ENCODE measurements at regions not wholly inside any gene's neighbourhood (a gene's known extent, or its start where the extent isn't known, plus 50 kb on each side); places are given as distances from the start of the nearest gene placed in this dataset.

GRCh38 chr20:10747019-10747418, 73.2 kb upstream of the JAG1 start:
- Histone ChIP-seq H3K9ac (ENCODE audit: low read length) (no peak overlapping the region), H3K9me3 (ENCODE audit: low read length) (no peaks in the 10 kb centered on the region), H3K4me1 (ENCODE audit: insufficient read depth, low read length) (no peaks in the 10 kb centered on the region), H3K4me3 (ENCODE audit: low read depth in 1 of 2, low read length in 2 of 2) (no peak overlapping the region), H3K36me3 (ENCODE audit: insufficient read depth, low read length) (no peaks in the 10 kb centered on the region), H3K27me3 (ENCODE audit: control insufficient read depth in 1 of 2, insufficient read depth in 2 of 2, low read length in 2 of 2) (no peaks in the 10 kb centered on the region), H3K27ac (ENCODE audit: low read depth, low read length) (no peak overlapping the region)

DNA sequence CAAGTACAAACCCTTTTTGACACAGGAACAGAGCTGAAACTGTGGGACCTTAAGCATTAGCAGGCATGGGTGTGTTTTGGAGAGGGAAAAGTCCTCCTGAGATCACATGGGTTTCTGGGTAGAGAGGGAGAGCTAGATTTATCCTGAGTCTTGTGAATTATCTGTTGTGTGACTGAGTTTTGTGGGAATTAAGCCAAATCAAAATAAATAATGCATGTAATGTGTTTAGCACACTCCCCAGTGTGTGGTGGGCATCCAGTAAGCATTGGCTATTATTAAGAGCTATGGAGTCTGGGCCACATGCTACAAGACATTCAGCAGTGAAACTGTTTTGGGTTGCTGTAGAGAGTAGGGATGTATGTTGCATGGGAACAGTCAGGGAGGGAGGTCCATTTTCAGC, 75.3 kb upstream of the JAG1 start:
- Histone ChIP-seq H3K27me3 (ENCODE audit: control insufficient read depth in 1 of 2, insufficient read depth in 2 of 2, low read length in 2 of 2) (no peaks in the 10 kb centered on the region), H3K27ac (ENCODE audit: low read depth, low read length) (no peak overlapping the region), H3K9me3 (ENCODE audit: low read length) (no peaks in the 10 kb centered on the region), H3K9ac (ENCODE audit: low read length) (no peak overlapping the region), H3K4me3 (ENCODE audit: low read depth in 1 of 2, low read length in 2 of 2) (no peak overlapping the region), H3K36me3 (ENCODE audit: insufficient read depth, low read length) (no peaks in the 10 kb centered on the region), H3K4me1 (ENCODE audit: insufficient read depth, low read length) (no peaks in the 10 kb centered on the region)

DNA sequence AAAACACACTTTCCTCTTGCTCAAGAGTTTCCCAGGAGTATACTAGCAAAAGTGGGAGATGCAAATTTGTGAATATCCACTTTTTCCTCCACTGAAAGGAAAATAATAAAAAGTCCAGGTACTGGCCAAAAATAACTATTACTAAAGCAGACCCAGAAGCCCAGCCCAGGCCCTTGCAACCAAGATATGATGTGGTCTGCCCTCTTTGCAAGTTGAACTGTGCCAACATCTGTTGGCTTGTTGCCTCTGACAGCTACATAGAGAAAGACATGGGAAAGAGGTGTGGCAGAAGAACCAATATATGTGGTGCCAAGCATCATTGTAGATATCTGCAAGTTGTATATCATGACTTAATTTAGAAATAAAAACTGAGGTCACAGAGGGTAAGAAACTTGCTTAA, 78.4 kb upstream of the JAG1 start:
- no peaks in the 10 kb centered on the region for H3K27me3 ChIP-seq (ENCODE audit: control insufficient read depth in 1 of 2, insufficient read depth in 2 of 2, low read length in 2 of 2)
- no peaks in the 10 kb centered on the region for H3K9me3 ChIP-seq (ENCODE audit: low read length)
- no peak overlapping the region for H3K27ac ChIP-seq (ENCODE audit: low read depth, low read length)
- H3K36me3 ChIP-seq (ENCODE audit: insufficient read depth, low read length), result no peaks in the 10 kb centered on the region
- no peak overlapping the region for H3K9ac ChIP-seq (ENCODE audit: low read length)
- H3K4me1 ChIP-seq (ENCODE audit: insufficient read depth, low read length), result no peaks in the 10 kb centered on the region
- H3K4me3 ChIP-seq (ENCODE audit: low read depth in 1 of 2, low read length in 2 of 2), result no peak overlapping the region

- no peak overlapping the region for H3K9ac ChIP-seq (ENCODE audit: low read length)
- H3K4me1 ChIP-seq (ENCODE audit: insufficient read depth, low read length), result no peaks in the 10 kb centered on the region
- no peak overlapping the region for H3K4me3 ChIP-seq (ENCODE audit: low read depth in 1 of 2, low read length in 2 of 2)
- no peaks in the 10 kb centered on the region for H3K27me3 ChIP-seq (ENCODE audit: control insufficient read depth in 1 of 2, insufficient read depth in 2 of 2, low read length in 2 of 2)
- no peaks in the 10 kb centered on the region for H3K36me3 ChIP-seq (ENCODE audit: insufficient read depth, low read length)
- no peaks in the 10 kb centered on the region for H3K9me3 ChIP-seq (ENCODE audit: low read length)
- H3K27ac ChIP-seq (ENCODE audit: low read depth, low read length), result no peak overlapping the region
These were observed 81.0 kb upstream of the JAG1 start for GRCh38 chr20:10754824-10755223.

GRCh38 chr20:10758446-10758845, 84.6 kb upstream of the JAG1 start:
- H3K27me3 ChIP-seq (ENCODE audit: control insufficient read depth in 1 of 2, insufficient read depth in 2 of 2, low read length in 2 of 2), result no peaks in the 10 kb centered on the region
- no peaks in the 10 kb centered on the region for H3K4me1 ChIP-seq (ENCODE audit: insufficient read depth, low read length)
- no peak overlapping the region for H3K4me3 ChIP-seq (ENCODE audit: low read depth in 1 of 2, low read length in 2 of 2)
- no peak overlapping the region for H3K27ac ChIP-seq (ENCODE audit: low read depth, low read length)
- H3K36me3 ChIP-seq (ENCODE audit: insufficient read depth, low read length), result no peaks in the 10 kb centered on the region
- no peak overlapping the region for H3K9ac ChIP-seq (ENCODE audit: low read length)
- no peaks in the 10 kb centered on the region for H3K9me3 ChIP-seq (ENCODE audit: low read length)

DNA sequence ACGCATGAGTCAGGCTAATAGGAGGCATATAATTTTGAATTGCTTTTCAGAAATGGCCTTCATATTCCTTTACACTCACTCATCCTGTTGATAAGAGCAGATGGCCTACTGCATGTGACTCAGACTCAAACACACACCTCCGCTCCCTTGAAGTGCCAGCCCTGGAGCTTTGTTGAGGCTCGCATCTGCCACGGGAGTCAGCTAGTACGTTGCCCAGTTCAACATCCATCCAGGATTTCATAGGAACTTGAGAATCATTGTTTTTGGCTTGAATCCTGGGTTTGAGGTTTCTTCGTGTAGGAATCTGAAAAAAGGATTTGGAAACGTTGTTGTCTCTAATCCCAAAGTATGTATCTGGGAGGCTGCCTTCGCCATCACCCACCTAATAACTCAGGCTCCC, 87.4 kb upstream of the JAG1 start:
- Histone ChIP-seq H3K4me3 (ENCODE audit: low read depth in 1 of 2, low read length in 2 of 2) (no peak overlapping the region), H3K4me1 (ENCODE audit: insufficient read depth, low read length) (no peaks in the 10 kb centered on the region), H3K9me3 (ENCODE audit: low read length) (no peaks in the 10 kb centered on the region), H3K27ac (ENCODE audit: low read depth, low read length) (no peak overlapping the region), H3K27me3 (ENCODE audit: control insufficient read depth in 1 of 2, insufficient read depth in 2 of 2, low read length in 2 of 2) (no peaks in the 10 kb centered on the region), H3K9ac (ENCODE audit: low read length) (no peak overlapping the region), H3K36me3 (ENCODE audit: insufficient read depth, low read length) (no peaks in the 10 kb centered on the region)

DNA sequence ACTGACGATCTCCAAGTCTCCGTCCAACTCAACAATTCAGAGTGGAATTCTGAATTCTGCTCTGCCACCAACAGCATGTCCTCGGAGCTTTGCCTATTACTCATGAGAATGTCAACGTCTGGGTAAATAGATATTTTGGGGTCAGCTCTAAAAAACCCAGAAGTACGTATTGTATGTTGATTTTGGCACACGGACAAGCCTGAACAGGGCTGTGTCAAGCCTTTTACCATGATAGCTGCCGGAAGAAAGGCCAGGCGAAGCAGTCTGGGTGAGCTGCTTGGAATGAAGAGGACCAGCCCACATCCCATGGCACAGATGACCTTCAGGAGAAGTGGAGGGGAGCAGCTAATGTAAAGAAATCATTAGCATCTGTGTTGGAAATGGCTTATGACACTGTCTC, 88.0 kb upstream of the JAG1 start:
- Histone ChIP-seq H3K27ac (ENCODE audit: low read depth, low read length) (no peak overlapping the region), H3K4me1 (ENCODE audit: insufficient read depth, low read length) (no peaks in the 10 kb centered on the region), H3K36me3 (ENCODE audit: insufficient read depth, low read length) (no peaks in the 10 kb centered on the region), H3K27me3 (ENCODE audit: control insufficient read depth in 1 of 2, insufficient read depth in 2 of 2, low read length in 2 of 2) (no peaks in the 10 kb centered on the region), H3K9ac (ENCODE audit: low read length) (no peak overlapping the region), H3K9me3 (ENCODE audit: low read length) (no peaks in the 10 kb centered on the region), H3K4me3 (ENCODE audit: low read depth in 1 of 2, low read length in 2 of 2) (no peak overlapping the region)

DNA sequence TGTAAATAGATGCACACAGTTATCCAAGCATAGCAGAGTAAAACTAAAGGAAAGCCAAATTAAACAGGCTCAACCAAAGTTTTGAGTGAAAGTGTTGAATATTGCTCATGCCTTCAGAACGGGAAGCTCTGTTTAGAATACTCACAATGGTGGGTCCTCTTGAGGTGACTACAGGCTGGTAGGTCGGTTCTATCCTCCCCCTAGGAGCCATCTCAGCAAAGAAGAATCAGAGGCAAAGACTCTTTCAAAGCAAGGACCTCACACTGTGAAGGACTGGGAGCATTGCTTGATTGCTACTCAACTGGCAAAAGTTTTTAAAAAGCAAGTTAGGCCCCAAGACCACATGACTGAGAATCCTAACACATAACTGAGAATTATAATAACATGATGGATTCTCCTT, 88.4 kb upstream of the JAG1 start:
- Histone ChIP-seq H3K27ac (ENCODE audit: low read depth, low read length) (no peak overlapping the region), H3K27me3 (ENCODE audit: control insufficient read depth in 1 of 2, insufficient read depth in 2 of 2, low read length in 2 of 2) (no peaks in the 10 kb centered on the region), H3K36me3 (ENCODE audit: insufficient read depth, low read length) (no peaks in the 10 kb centered on the region), H3K4me1 (ENCODE audit: insufficient read depth, low read length) (no peaks in the 10 kb centered on the region), H3K9ac (ENCODE audit: low read length) (no peak overlapping the region), H3K4me3 (ENCODE audit: low read depth in 1 of 2, low read length in 2 of 2) (no peak overlapping the region), H3K9me3 (ENCODE audit: low read length) (no peaks in the 10 kb centered on the region)

GRCh38 chr20:10763112-10763511, 89.3 kb upstream of the JAG1 start:
- Histone ChIP-seq H3K4me3 (ENCODE audit: low read depth in 1 of 2, low read length in 2 of 2) (no peak overlapping the region), H3K27ac (ENCODE audit: low read depth, low read length) (no peak overlapping the region), H3K9ac (ENCODE audit: low read length) (no peak overlapping the region), H3K36me3 (ENCODE audit: insufficient read depth, low read length) (no peaks in the 10 kb centered on the region), H3K9me3 (ENCODE audit: low read length) (no peaks in the 10 kb centered on the region), H3K27me3 (ENCODE audit: control insufficient read depth in 1 of 2, insufficient read depth in 2 of 2, low read length in 2 of 2) (no peaks in the 10 kb centered on the region), H3K4me1 (ENCODE audit: insufficient read depth, low read length) (no peaks in the 10 kb centered on the region)

- H3K36me3 ChIP-seq (ENCODE audit: insufficient read depth, low read length), result no peaks in the 10 kb centered on the region
- H3K27ac ChIP-seq (ENCODE audit: low read depth, low read length), result no peak overlapping the region
- no peak overlapping the region for H3K9ac ChIP-seq (ENCODE audit: low read length)
- H3K27me3 ChIP-seq (ENCODE audit: control insufficient read depth in 1 of 2, insufficient read depth in 2 of 2, low read length in 2 of 2), result no peaks in the 10 kb centered on the region
- H3K9me3 ChIP-seq (ENCODE audit: low read length), result no peaks in the 10 kb centered on the region
- H3K4me3 ChIP-seq (ENCODE audit: low read depth in 1 of 2, low read length in 2 of 2), result no peak overlapping the region
- no peaks in the 10 kb centered on the region for H3K4me1 ChIP-seq (ENCODE audit: insufficient read depth, low read length)
These were observed 95.9 kb upstream of the JAG1 start for GRCh38 chr20:10769700-10770099.

DNA sequence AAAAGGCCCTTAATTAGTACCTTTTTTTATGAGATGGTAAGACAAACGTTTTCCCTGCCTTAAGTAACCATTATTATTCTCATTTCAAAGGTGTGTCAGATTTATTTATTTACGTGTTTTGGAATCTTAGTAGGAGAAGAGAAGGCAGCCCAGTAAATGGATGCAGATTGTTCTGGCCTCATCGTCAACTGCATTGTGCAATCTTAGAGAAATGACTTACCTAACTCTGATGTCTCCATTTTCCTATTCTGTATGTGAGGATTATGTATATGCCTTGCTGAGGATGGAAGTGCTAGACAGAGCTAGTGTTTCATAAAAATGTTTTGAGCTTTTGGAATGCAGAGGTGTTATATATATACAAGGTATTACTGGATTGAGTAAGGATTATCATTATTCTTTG, 97.0 kb upstream of the JAG1 start:
- H3K9ac ChIP-seq (ENCODE audit: low read length), result no peak overlapping the region
- no peaks in the 10 kb centered on the region for H3K27me3 ChIP-seq (ENCODE audit: control insufficient read depth in 1 of 2, insufficient read depth in 2 of 2, low read length in 2 of 2)

DNA sequence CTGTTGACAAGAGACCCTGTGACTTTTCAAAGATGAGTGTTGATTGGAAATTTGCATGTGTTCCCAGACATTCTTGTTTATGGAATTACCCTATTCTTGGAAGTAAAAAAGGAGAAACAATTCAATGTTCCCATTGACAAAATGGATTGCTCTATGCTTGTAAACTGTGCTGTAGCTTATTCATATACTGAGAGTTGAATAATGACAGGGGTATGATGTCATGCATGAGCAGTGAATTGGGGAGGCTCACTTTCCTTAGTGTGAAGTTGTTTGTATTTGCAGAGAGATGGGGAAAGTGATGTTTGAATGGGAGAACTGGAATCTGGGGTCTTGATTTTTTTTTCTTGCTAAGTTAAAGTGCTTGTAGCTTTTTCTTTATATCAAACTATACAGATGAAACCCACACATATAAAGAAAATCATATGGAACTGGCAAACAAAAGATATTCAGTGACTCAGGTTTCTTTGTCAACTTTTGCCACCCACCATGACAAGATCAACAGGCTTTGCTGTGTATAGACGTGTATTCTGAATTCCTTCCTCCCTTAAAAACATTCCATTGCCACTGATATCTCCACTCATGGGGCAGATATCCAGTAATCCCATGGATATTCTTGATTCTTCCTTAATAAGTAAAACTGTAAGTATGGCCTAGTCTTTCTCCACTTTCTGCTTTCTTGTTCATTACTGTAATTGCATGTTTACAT, 97.8 kb upstream of the JAG1 start:
- no peaks in the 10 kb centered on the region for H3K36me3 ChIP-seq (ENCODE audit: insufficient read depth, low read length)
- H3K4me3 ChIP-seq (ENCODE audit: low read depth in 1 of 2, low read length in 2 of 2), result no peak overlapping the region
- H3K27ac ChIP-seq (ENCODE audit: low read depth, low read length), result no peak overlapping the region
- H3K27me3 ChIP-seq (ENCODE audit: control insufficient read depth in 1 of 2, insufficient read depth in 2 of 2, low read length in 2 of 2), result no peaks in the 10 kb centered on the region
- no peaks in the 10 kb centered on the region for H3K4me1 ChIP-seq (ENCODE audit: insufficient read depth, low read length)
- H3K9me3 ChIP-seq (ENCODE audit: low read length), result no peaks in the 10 kb centered on the region
- H3K9ac ChIP-seq (ENCODE audit: low read length), result no peak overlapping the region

More for the DNA sequence above, 97.0 kb upstream of the JAG1 start:
- H3K4me3 ChIP-seq (ENCODE audit: low read depth in 1 of 2, low read length in 2 of 2), result no peak overlapping the region
- no peaks in the 10 kb centered on the region for H3K4me1 ChIP-seq (ENCODE audit: insufficient read depth, low read length)
- no peaks in the 10 kb centered on the region for H3K36me3 ChIP-seq (ENCODE audit: insufficient read depth, low read length)
- H3K27ac ChIP-seq (ENCODE audit: low read depth, low read length), result no peak overlapping the region
- H3K9me3 ChIP-seq (ENCODE audit: low read length), result no peaks in the 10 kb centered on the region
